Esophagus squamous epithelium (tissue), 5 donors: ENCODE measurements at regions not wholly inside any gene's neighbourhood (a gene's known extent, or its start where the extent isn't known, plus 50 kb on each side); places are given as distances from the start of the nearest gene placed in this dataset.

Source experiments
- DNase-seq: peaks from one replicate; lab custom pipeline; 2025; lab: John Stamatoyannopoulos, UW
- H3K27ac ChIP-seq, 4 donors: fragments of 200-600 bp; sonication (generic); one replicate each; pipeline ENCODE4 v1.5.1; 2016 to 2019; ENCODE audit warnings: mild to moderate bottlenecking in 1 of 4
- H3K27me3 ChIP-seq, 4 donors: fragments of 200-600 bp; sonication (generic); 1 replicate in 3 of 4; 2 replicates in 1 of 4; pipeline versions ENCODE4 v1.5.1 to v1.6.0; 2017 to 2021; ENCODE audit warnings: antibody characterized with exemption in 1 of 4
- H3K36me3 ChIP-seq, 3 donors: fragments of 200-600 bp; sonication (generic); one replicate each; pipeline ENCODE4 v1.5.1; 2016 to 2019
- H3K4me1 ChIP-seq, 3 donors: fragments of 200-600 bp; sonication (generic); one replicate each; pipeline ENCODE4 v1.5.1; 2017 to 2019
- H3K4me3 ChIP-seq, 4 donors: fragments of 200-600 bp; sonication (generic); 1 replicate in 3 of 4; 2 replicates in 1 of 4; pipeline ENCODE4 v1.5.1; 2016 to 2019; ENCODE audit warnings: mild to moderate bottlenecking in 2 of 4, moderate library complexity in 1 of 4
- H3K9me3 ChIP-seq, 3 donors: fragments of 200-600 bp; sonication (generic); one replicate each; pipeline ENCODE4 v1.5.1; 2016 to 2019
- CTCF ChIP-seq, 6 experiments: fragments of 450-650 bp in 4 of 6; fragments of 200-600 bp in 2 of 6; sonication (generic) in 2 of 6; IDR thresholded peaks; one replicate each; pipeline ENCODE4 v1.5.1; 2016 to 2019; ENCODE audit warnings: antibody characterized with exemption in 6 of 6, mild to moderate bottlenecking in 4 of 6, moderate library complexity in 4 of 6
- POLR2A ChIP-seq, 4 donors: fragments of 450-650 bp; IDR thresholded peaks; one replicate each; pipeline ENCODE4 v1.6.1; 2017; ENCODE audit warnings: antibody characterized with exemption in 4 of 4, mild to moderate bottlenecking in 4 of 4, moderate library complexity in 3 of 4
- WGBS, 2 donors: methylation state at CpG; one replicate each; pipeline ENCODE4 v1.1.5; 2018; 5-methylcytosine and 5-hydroxymethylcytosine counted together
- intact Hi-C: fragments of 100-400 bp; cut with DNase I; formaldehyde crosslinking; loops from one replicate; pipeline ENCODE4 v1.15.0; 2022
- donor health status: DM: yes; HTN: yes; CAD: no.

DNA sequence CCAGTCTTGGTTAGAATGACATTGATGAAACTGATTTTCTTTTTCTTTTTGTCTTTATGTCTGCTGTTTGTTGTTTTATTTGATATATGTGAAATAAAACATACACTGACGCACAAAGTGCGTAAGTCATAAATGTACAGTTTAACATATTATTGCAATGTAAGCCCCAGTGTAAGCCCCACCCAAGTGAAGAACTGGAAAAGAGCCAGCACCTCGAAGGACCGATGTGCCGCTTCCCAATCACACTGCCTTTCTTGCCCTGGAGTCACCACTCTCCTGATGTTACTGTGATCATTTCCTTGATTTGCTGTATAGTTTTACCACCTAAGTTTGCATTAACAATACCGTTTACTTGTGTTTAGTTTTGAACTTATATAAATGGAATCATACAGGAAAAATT, 128.4 kb upstream of the LPP start:
- DNase-seq: no peak
- no peaks in the 10 kb centered on the region for H3K27me3 ChIP-seq
- WGBS, 2 donors: 81% methylated on average over 6 of the region's 6 CpGs
- TF ChIP-seq CTCF (IDR thresholded peaks at IDR 0.05) (no peak), POLR2A (IDR thresholded peaks at IDR 0.05) (no peak)
- intact Hi-C loops: no loop called here
- no peak overlapping the region for H3K4me3 ChIP-seq
- H3K27ac ChIP-seq: no peak overlapping the region
- H3K4me1 ChIP-seq: peaks cover 0 to 5% (median 0%) of the 10 kb centered on the region in 3 donors
- no peaks in the 10 kb centered on the region for H3K9me3 ChIP-seq
- no peaks in the 10 kb centered on the region for H3K36me3 ChIP-seq

GRCh38 chr3:188026191-188026968, 127.6 kb upstream of the LPP start:
- H3K4me1 ChIP-seq: peaks cover 0 to 5% (median 0%) of the 10 kb centered on the region in 3 donors
- H3K4me3 ChIP-seq: no peak overlapping the region
- intact Hi-C loops: no loop called here
- no peaks in the 10 kb centered on the region for H3K9me3 ChIP-seq
- WGBS, 2 donors: 39 to 72% methylated on average over 2 to 3 of the region's 3 CpGs
- H3K27me3 ChIP-seq: no peaks in the 10 kb centered on the region
- no peaks in the 10 kb centered on the region for H3K36me3 ChIP-seq
- no peak overlapping the region for H3K27ac ChIP-seq
- DNase-seq: no peak
- TF ChIP-seq CTCF (IDR thresholded peaks at IDR 0.05) (no peak), POLR2A (IDR thresholded peaks at IDR 0.05) (no peak)

- H3K4me3 ChIP-seq: no peak overlapping the region
- no peaks in the 10 kb centered on the region for H3K36me3 ChIP-seq
- no peaks in the 10 kb centered on the region for H3K27me3 ChIP-seq
- peaks cover 0 to 17% (median 0%) of the 10 kb centered on the region in 3 donors for H3K4me1 ChIP-seq
- intact Hi-C loops: no loop called here
- TF ChIP-seq CTCF (IDR thresholded peaks at IDR 0.05) (no peak), POLR2A (IDR thresholded peaks at IDR 0.05) (no peak)
- no peak for DNase-seq
- no peaks in the 10 kb centered on the region for H3K9me3 ChIP-seq
- H3K27ac ChIP-seq: no peak overlapping the region
- 58 to 70% methylated on average over 2 of the region's 2 CpGs for WGBS, 2 donors
These were observed 122.8 kb upstream of the LPP start for GRCh38 chr3:188031121-188031520.

GRCh38 chr3:188034989-188035388, 119.0 kb upstream of the LPP start:
- intact Hi-C loops: no loop called here
- no peaks in the 10 kb centered on the region for H3K9me3 ChIP-seq
- DNase-seq: no peak
- H3K36me3 ChIP-seq: no peaks in the 10 kb centered on the region
- no peak overlapping the region for H3K4me3 ChIP-seq
- H3K27ac ChIP-seq: no peak overlapping the region
- peaks cover 8 to 36% (median 13%) of the 10 kb centered on the region in 3 donors for H3K4me1 ChIP-seq
- WGBS, 2 donors: 60 to 64% methylated on average over 3 of the region's 3 CpGs
- TF ChIP-seq POLR2A (IDR thresholded peaks at IDR 0.05) (no peak), CTCF (IDR thresholded peaks at IDR 0.05) (no peak)
- no peaks in the 10 kb centered on the region for H3K27me3 ChIP-seq

GRCh38 chr3:188036375-188037194, 117.4 kb upstream of the LPP start:
- H3K27me3 ChIP-seq: no peaks in the 10 kb centered on the region
- H3K4me3 ChIP-seq: no peak overlapping the region
- TF ChIP-seq POLR2A (IDR thresholded peaks at IDR 0.05): no peak
- TF ChIP-seq CTCF (IDR thresholded peaks at IDR 0.05): no peak
- intact Hi-C loops: no loop called here
- H3K27ac ChIP-seq: peak overlapping the region; percentile 22 to 75 (median 54)
- 23 to 41% methylated on average over 3 of the region's 3 CpGs for WGBS, 2 donors
- DNase-seq: no peak
- no peaks in the 10 kb centered on the region for H3K36me3 ChIP-seq
- H3K4me1 ChIP-seq: peaks cover 8 to 36% (median 13%) of the 10 kb centered on the region in 3 donors
- no peaks in the 10 kb centered on the region for H3K9me3 ChIP-seq
